ENCODE measurements at regions not wholly inside any gene's neighbourhood (a gene's known extent, or its start where the extent isn't known, plus 50 kb on each side); places are given as distances from the start of the nearest gene placed in this dataset.

DNA sequence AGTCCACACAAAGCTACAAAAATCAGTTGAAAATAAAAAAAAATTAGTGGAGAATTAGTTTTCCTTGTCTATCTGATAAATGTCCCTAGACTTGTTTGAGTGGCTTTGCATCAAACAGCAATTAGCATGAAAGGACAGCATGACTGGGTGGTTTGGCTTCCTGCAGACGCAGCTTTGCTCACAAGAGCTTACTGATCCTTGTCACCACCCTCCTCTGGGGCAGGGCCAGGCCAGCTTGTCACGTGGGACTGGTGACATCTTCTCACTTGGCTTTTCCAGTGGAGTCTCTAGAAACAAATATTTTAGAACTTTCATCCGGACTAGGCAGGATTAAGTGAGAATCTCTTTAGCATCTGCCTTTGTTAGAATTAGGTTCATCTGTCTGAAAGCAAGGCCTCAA is 76.0 kb upstream of the OLIG2 start:
- Mint-ChIP-seq H3K4me3 (no peak overlapping the region), H3K36me3 (ENCODE audit: low read depth) (no peaks in the 10 kb centered on the region), H3K9me3 (no peaks in the 10 kb centered on the region), H3K4me1 (ENCODE audit: low read depth) (no peaks in the 10 kb centered on the region), H3K27me3 (peaks cover 16% of the 10 kb centered on the region), H3K27ac (no peak overlapping the region)
- ChIA-PET POLR2A (interaction anchor here (1.1 kb wide), 1 partner anchor 32 kb away, joined by 3 read pairs; no protein-coding TSS in a partner anchor), CTCF (interaction anchor here (0.9 to 7.1 kb wide), 4 partner anchors 10 to 177 kb away, joined by 3 to 45 read pairs (median 4); no protein-coding TSS in a partner anchor)
- no peak for ATAC-seq
- TF ChIP-seq, protein P1, sequence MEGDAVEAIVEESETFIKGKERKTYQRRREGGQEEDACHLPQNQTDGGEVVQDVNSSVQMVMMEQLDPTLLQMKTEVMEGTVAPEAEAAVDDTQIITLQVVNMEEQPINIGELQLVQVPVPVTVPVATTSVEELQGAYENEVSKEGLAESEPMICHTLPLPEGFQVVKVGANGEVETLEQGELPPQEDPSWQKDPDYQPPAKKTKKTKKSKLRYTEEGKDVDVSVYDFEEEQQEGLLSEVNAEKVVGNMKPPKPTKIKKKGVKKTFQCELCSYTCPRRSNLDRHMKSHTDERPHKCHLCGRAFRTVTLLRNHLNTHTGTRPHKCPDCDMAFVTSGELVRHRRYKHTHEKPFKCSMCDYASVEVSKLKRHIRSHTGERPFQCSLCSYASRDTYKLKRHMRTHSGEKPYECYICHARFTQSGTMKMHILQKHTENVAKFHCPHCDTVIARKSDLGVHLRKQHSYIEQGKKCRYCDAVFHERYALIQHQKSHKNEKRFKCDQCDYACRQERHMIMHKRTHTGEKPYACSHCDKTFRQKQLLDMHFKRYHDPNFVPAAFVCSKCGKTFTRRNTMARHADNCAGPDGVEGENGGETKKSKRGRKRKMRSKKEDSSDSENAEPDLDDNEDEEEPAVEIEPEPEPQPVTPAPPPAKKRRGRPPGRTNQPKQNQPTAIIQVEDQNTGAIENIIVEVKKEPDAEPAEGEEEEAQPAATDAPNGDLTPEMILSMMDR (IDR thresholded peaks at IDR 0.05): no peak
- no peak for DNase-seq
- intact Hi-C loops (cut with micrococcal nuclease): no loop called here

GRCh38 chr21:32951041-32951440 is 74.7 kb upstream of the OLIG2 start:
- Mint-ChIP-seq H3K4me1 (ENCODE audit: low read depth) (no peaks in the 10 kb centered on the region), H3K4me3 (no peak overlapping the region), H3K36me3 (ENCODE audit: low read depth) (no peaks in the 10 kb centered on the region), H3K27ac (no peak overlapping the region), H3K27me3 (peaks cover 19% of the 10 kb centered on the region), H3K9me3 (no peaks in the 10 kb centered on the region)
- ChIA-PET CTCF (interaction anchor here (7.1 kb wide), 1 partner anchor 12 kb away, joined by 45 read pairs; no protein-coding TSS in a partner anchor), POLR2A (interaction anchor here (1.1 kb wide), 1 partner anchor 382 kb away, joined by 3 read pairs; no protein-coding TSS in a partner anchor)
- DNase-seq: no peak
- TF ChIP-seq, protein P1 (IDR thresholded peaks at IDR 0.05): no peak
- ATAC-seq: no peak
- intact Hi-C loops (cut with micrococcal nuclease): no loop called here

DNA sequence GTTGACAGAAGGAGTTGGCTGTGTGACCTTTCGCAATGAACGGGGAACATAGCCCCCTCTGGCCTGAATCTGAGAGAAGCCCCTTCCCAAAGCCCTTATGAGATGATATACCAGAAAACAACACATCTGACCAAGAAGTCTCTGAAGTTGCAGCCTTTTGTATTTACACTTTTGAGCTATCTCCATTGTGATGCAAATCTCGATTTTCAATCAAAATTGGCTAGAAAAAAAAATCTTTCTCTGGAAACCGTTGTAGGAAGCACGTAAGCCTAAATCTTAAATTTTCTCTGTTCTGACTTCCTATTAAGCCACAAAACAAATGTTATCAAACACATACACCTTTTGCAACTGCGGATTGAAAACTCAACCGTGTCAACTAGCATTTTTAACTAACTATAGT is 71.4 kb upstream of the OLIG2 start:
- Mint-ChIP-seq H3K36me3 (ENCODE audit: low read depth) (no peaks in the 10 kb centered on the region), H3K4me1 (ENCODE audit: low read depth) (no peaks in the 10 kb centered on the region), H3K4me3 (no peak overlapping the region), H3K27ac (no peak overlapping the region), H3K27me3 (peaks cover 26% of the 10 kb centered on the region), H3K9me3 (no peaks in the 10 kb centered on the region)
- ChIA-PET POLR2A (no interaction called here), CTCF (interaction anchor here (7.1 kb wide), 1 partner anchor 15 kb away, joined by 45 read pairs; no protein-coding TSS in a partner anchor)
- DNase-seq: no peak
- TF ChIP-seq, protein P1 (IDR thresholded peaks at IDR 0.05): no peak
- intact Hi-C loops (cut with micrococcal nuclease): no loop called here
- no peak for ATAC-seq

DNA sequence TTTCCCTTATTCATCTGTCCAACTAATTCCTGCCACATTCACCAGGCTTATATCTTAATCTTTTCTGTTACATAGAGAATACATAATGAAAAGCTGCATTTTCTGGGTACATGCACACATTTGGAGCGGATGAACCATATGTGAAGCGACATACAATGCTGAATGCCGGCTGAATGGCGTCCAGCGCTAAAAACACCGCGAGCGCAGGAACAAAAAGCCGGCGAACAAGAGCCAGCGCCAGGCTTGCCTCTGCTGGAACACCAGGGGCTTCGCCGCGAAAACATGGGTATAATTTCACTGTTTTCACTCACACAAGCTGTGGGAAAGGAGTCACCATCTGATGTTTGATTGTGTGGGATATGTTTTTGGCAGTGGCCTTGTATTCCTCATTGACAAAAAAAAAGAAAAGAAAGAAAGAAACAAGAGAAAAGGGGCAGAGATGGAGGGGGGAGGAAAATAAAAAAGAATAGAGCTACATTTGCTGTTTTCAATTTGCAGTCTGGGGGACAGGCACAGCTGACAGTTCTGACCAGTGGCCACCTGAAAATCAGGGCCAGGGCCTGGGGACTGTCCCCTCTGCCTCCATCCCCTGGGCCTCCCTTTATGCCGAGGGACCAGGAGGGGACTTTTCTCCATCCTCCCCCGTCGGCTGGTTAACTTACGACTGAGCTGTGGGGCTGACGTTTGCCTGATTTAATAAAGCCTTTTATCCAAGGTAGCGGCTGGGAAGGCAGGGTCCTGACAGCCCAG is 70.2 kb upstream of the OLIG2 start:
- TF ChIP-seq, protein P1 (IDR thresholded peaks at IDR 0.05): no peak
- Mint-ChIP-seq H3K9me3 (no peaks in the 10 kb centered on the region), H3K27me3 (peaks cover 30% of the 10 kb centered on the region), H3K4me1 (ENCODE audit: low read depth) (no peaks in the 10 kb centered on the region), H3K4me3 (no peak overlapping the region), H3K36me3 (ENCODE audit: low read depth) (no peaks in the 10 kb centered on the region), H3K27ac (no peak overlapping the region)
- CTCF ChIA-PET: interaction anchor here (1.5 kb wide), 1 partner anchor 15 kb away, joined by 10 read pairs; no protein-coding TSS in a partner anchor
- DNase-seq: no peak
- ATAC-seq: no peak
- intact Hi-C loops (cut with micrococcal nuclease): no loop called here
- POLR2A ChIA-PET: interaction anchor here (1.1 kb wide), 1 partner anchor 63 kb away, joined by 3 read pairs; no protein-coding TSS in a partner anchor

- no peak overlapping the region for H3K27ac Mint-ChIP-seq
- TF ChIP-seq, protein P1 (IDR thresholded peaks at IDR 0.05): no peak
- ChIA-PET CTCF (interaction anchor here (1.5 kb wide), 1 partner anchor 16 kb away, joined by 10 read pairs; no protein-coding TSS in a partner anchor), POLR2A (interaction anchor here (1.1 kb wide), 1 partner anchor 64 kb away, joined by 3 read pairs; no protein-coding TSS in a partner anchor)
- no peaks in the 10 kb centered on the region for H3K9me3 Mint-ChIP-seq
- H3K27me3 Mint-ChIP-seq: peaks cover 34% of the 10 kb centered on the region
- ATAC-seq: no peak
- no peaks in the 10 kb centered on the region for H3K4me1 Mint-ChIP-seq (ENCODE audit: low read depth)
- no peaks in the 10 kb centered on the region for H3K36me3 Mint-ChIP-seq (ENCODE audit: low read depth)
- H3K4me3 Mint-ChIP-seq: no peak overlapping the region
- intact Hi-C loops (cut with micrococcal nuclease): no loop called here
- DNase-seq: no peak
Observed at GRCh38 chr21:32956061-32956656, 69.6 kb upstream of the OLIG2 start.
